GM23338 (cell line): ENCODE measurements at regions not wholly inside any gene's neighbourhood (a gene's known extent, or its start where the extent isn't known, plus 50 kb on each side); places are given as distances from the start of the nearest gene placed in this dataset.

Source experiments
- ATAC-seq: fragments of 200-7000 bp; cut with Tn5 transposase; 3 replicates; pipeline ENCODE4 v1.9.1; 2020
- DNase-seq: peaks from one replicate; pipeline ENCODE4 v3.0.0-alpha.2; 2015; ENCODE audit warnings: low spot score
- H2AFZ ChIP-seq: fragments of 200-600 bp; sonication (generic); 2 replicates; pipeline ENCODE4 v1.8.0; 2016; ENCODE audit warnings: antibody characterized with exemption, mild to moderate bottlenecking, moderate library complexity
- H3F3A ChIP-seq: fragments of 200-600 bp; sonication (generic); replicated peaks from 2 replicates; pipeline ENCODE4 v1.8.0; 2017; ENCODE audit warnings: antibody characterized with exemption, mixed run types, low read depth
- H3K27ac ChIP-seq: fragments of 200-600 bp; sonication (generic); 2 replicates; pipeline ENCODE4 v1.6.1; 2016; ENCODE audit warnings: low read depth
- H3K27me3 ChIP-seq: fragments of 200-600 bp; sonication (generic); 2 replicates; pipeline ENCODE4 v1.8.0; 2016; ENCODE audit warnings: mild to moderate bottlenecking, mixed run types, moderate library complexity; ENCODE audit not compliant: insufficient read depth
- H3K36me3 ChIP-seq: fragments of 200-600 bp; sonication (generic); 2 replicates; pipeline ENCODE4 v1.8.0; 2016; ENCODE audit warnings: mild to moderate bottlenecking; ENCODE audit not compliant: insufficient read depth
- H3K4me1 ChIP-seq: fragments of 200-600 bp; sonication (generic); 2 replicates; pipeline ENCODE4 v1.8.0; 2016; ENCODE audit warnings: mild to moderate bottlenecking, moderate library complexity; ENCODE audit not compliant: insufficient read depth
- H3K4me2 ChIP-seq: fragments of 200-600 bp; sonication (generic); 2 replicates; pipeline ENCODE4 v1.7.1; 2017; ENCODE audit warnings: mixed run types
- H3K4me3 ChIP-seq: fragments of 200-600 bp; sonication (generic); 2 replicates; pipeline ENCODE4 v1.6.1; 2016; ENCODE audit warnings: mixed run types
- H3K79me2 ChIP-seq: fragments of 200-600 bp; sonication (generic); replicated peaks from 2 replicates; pipeline ENCODE4 v1.8.0; 2017; ENCODE audit warnings: mild to moderate bottlenecking; ENCODE audit not compliant: insufficient read depth
- H3K9me2 ChIP-seq: fragments of 200-600 bp; sonication (generic); 2 replicates; pipeline ENCODE4 v1.8.0; 2017; ENCODE audit not compliant: insufficient read depth
- H4K20me1 ChIP-seq: fragments of 200-600 bp; sonication (generic); replicated peaks from 2 replicates; pipeline ENCODE4 v1.8.0; 2017; ENCODE audit warnings: mild to moderate bottlenecking; ENCODE audit not compliant: insufficient read depth
- H3K27ac Mint-ChIP-seq: 2 replicates; pipeline ENCODE4 v1.8.0; 2020; ENCODE audit warnings: inconsistent platforms, mild to moderate bottlenecking, moderate library complexity, mixed read lengths
- H3K27me3 Mint-ChIP-seq: 3 replicates; pipeline ENCODE4 v1.8.0; 2022; ENCODE audit warnings: low read depth, mild to moderate bottlenecking, moderate library complexity, mixed read lengths, inconsistent platforms; ENCODE audit not compliant: insufficient read depth, poor library complexity
- H3K36me3 Mint-ChIP-seq: 3 replicates; pipeline ENCODE4 v1.8.0; 2021; ENCODE audit warnings: low read depth, mild to moderate bottlenecking, inconsistent platforms, moderate library complexity, mixed read lengths
- H3K4me1 Mint-ChIP-seq: 3 replicates; pipeline ENCODE4 v1.8.0; 2020; ENCODE audit warnings: mild to moderate bottlenecking, inconsistent platforms, mixed read lengths
- H3K4me3 Mint-ChIP-seq: 3 replicates; pipeline ENCODE4 v1.8.0; 2021; ENCODE audit warnings: moderate library complexity, mild to moderate bottlenecking, inconsistent platforms, mixed read lengths
- H3K9me3 Mint-ChIP-seq: 3 replicates; pipeline ENCODE4 v1.8.0; 2020; ENCODE audit warnings: moderate library complexity, mild to moderate bottlenecking, inconsistent platforms, mixed read lengths
- CREB1 ChIP-seq: fragments of 250-450 bp; sonication (Bioruptor Pico); IDR thresholded peaks from 2 replicates; pipeline ENCODE4 v1.5.0; 2020; ENCODE audit warnings: low read depth, mild to moderate bottlenecking, moderate library complexity
- ETS1 ChIP-seq: IDR thresholded peaks from 2 replicates; pipeline ENCODE4 v1.6.1; 2016; ENCODE audit warnings: antibody characterized with exemption
- EZH2 ChIP-seq: fragments of 200-600 bp; sonication (generic); IDR thresholded peaks from one replicate; pipeline ENCODE4 v1.8.0; 2017; ENCODE audit warnings: antibody characterized with exemption, mild to moderate bottlenecking, low read depth; ENCODE audit not compliant: unreplicated experiment
- NANOG ChIP-seq: IDR thresholded peaks from 2 replicates; pipeline ENCODE4 v1.6.1; 2016; ENCODE audit warnings: antibody characterized with exemption, borderline replicate concordance
- STAT1 ChIP-seq: IDR thresholded peaks from one replicate; pipeline ENCODE4 v1.6.1; 2016; ENCODE audit warnings: antibody characterized with exemption; ENCODE audit not compliant: unreplicated experiment
- ZNF331 ChIP-seq: fragments of 250-450 bp; sonication (Bioruptor Pico); IDR thresholded peaks from 2 replicates; pipeline ENCODE4 v1.5.0; 2020; ENCODE audit warnings: low read depth, mild to moderate bottlenecking, moderate library complexity
- ZNF462 ChIP-seq: fragments of 250-450 bp; sonication (Bioruptor Pico); IDR thresholded peaks from 2 replicates; pipeline ENCODE4 v1.5.0; 2020; ENCODE audit warnings: mild to moderate bottlenecking, moderate library complexity

GRCh38 chr10:59434463-59435321 lies 72.3 kb upstream of the FAM13C start (continued):
- TF ChIP-seq ZNF462 (CRISPR knock-in tag) (no peak), ETS1 (no peak), STAT1 (no peak), EZH2 (no peak), NANOG (no peak), CREB1 (CRISPR knock-in tag) (no peak)

- Histone ChIP-seq H3F3A (no peaks in the 10 kb centered on the region), H4K20me1 (no peaks in the 10 kb centered on the region), H3K4me2 (no peak overlapping the region), H3K4me3 (no peak overlapping the region), H3K79me2 (no peaks in the 10 kb centered on the region), H3K9me2 (no peaks in the 10 kb centered on the region; the same call in 1 of the 2 replicates), H3K36me3 (no peaks in the 10 kb centered on the region), H2AFZ (no peak overlapping the region), H3K27me3 (no peaks in the 10 kb centered on the region), H3K4me1 (no peaks in the 10 kb centered on the region), H3K27ac (no peak overlapping the region)
- peaks cover 1% of the 10 kb centered on the region for H3K27me3 Mint-ChIP-seq
- no peaks in the 10 kb centered on the region for H3K9me3 Mint-ChIP-seq
- ATAC-seq (no peak), DNase-seq (no peak)
- no peaks in the 10 kb centered on the region; the same call in 2 of the 3 replicates for H3K4me1 Mint-ChIP-seq
- no peaks in the 10 kb centered on the region for H3K36me3 Mint-ChIP-seq
- no peak overlapping the region for H3K4me3 Mint-ChIP-seq
- no peak overlapping the region for H3K27ac Mint-ChIP-seq
- no peak for TF ChIP-seq EZH2
- TF ChIP-seq ZNF331 (CRISPR knock-in tag), result no peak
These were observed 71.5 kb upstream of the FAM13C start for GRCh38 chr10:59433720-59434428.
